GM23338 (cell line): ENCODE measurements at regions not wholly inside any gene's neighbourhood (a gene's known extent, or its start where the extent isn't known, plus 50 kb on each side); places are given as distances from the start of the nearest gene placed in this dataset.

Experiments used
- CTCF ChIP-seq, 2 experiments: fragments of 200-600 bp in 1 of 2; sonication (generic) in 1 of 2; conservative IDR thresholded peaks; 2 replicates each; pipeline versions ENCODE4 v1.5.1 to v1.6.1; 2016 to 2017; ENCODE audit warnings: antibody characterized with exemption in 2 of 2, low read depth in 2 of 2, mild to moderate bottlenecking in 2 of 2, moderate library complexity in 1 of 2
- EZH2 ChIP-seq: fragments of 200-600 bp; sonication (generic); IDR thresholded peaks from one replicate; pipeline ENCODE4 v1.8.0; 2017; ENCODE audit warnings: antibody characterized with exemption, mild to moderate bottlenecking, low read depth; ENCODE audit not compliant: unreplicated experiment
- JUNB ChIP-seq: IDR thresholded peaks from one replicate; pipeline ENCODE4 v1.6.1; 2016; ENCODE audit warnings: antibody characterized with exemption; ENCODE audit not compliant: unreplicated experiment

- TF ChIP-seq CTCF (conservative IDR thresholded peaks at IDR 0.05; ENCODE audit: low read depth in 2 of 2) = peak in 1 of 2 experiments; percentile 33; a peak in 2 of 4 replicates
- no peak for TF ChIP-seq JUNB
- TF ChIP-seq EZH2 = no peak
Measured at GRCh38 chr10:93150990-93151547, 77.4 kb downstream of the CYP26A1 start.
